SK-N-SH treated with all-trans-retinoic acid at 6 μM for 48 hours (cell line): ENCODE measurements at regions not wholly inside any gene's neighbourhood (a gene's known extent, or its start where the extent isn't known, plus 50 kb on each side); places are given as distances from the start of the nearest gene placed in this dataset.

Experiments
- ATAC-seq: fragments of 200-7000 bp; cut with Tn5 transposase; 3 replicates; pipeline ENCODE4 v1.9.1; 2020; ENCODE audit warnings: mild to moderate bottlenecking, moderate library complexity
- ARNTL ChIP-seq: fragments of 450-650 bp; formaldehyde crosslinking; IDR thresholded peaks from 2 replicates; pipeline ENCODE4 v1.5.0; 2020; ENCODE audit warnings: low read depth, mild to moderate bottlenecking, moderate library complexity, borderline replicate concordance
- BACH2 ChIP-seq: fragments of 250-450 bp; sonication (Bioruptor Pico); IDR thresholded peaks from 2 replicates; pipeline ENCODE4 v1.9.0; 2021; ENCODE audit warnings: mild to moderate bottlenecking, borderline replicate concordance
- CREB5 ChIP-seq: fragments of 250-450 bp; sonication (Bioruptor Pico); IDR thresholded peaks from 2 replicates; pipeline ENCODE4 v1.5.1; 2020; ENCODE audit warnings: low read depth, mild to moderate bottlenecking, moderate library complexity
- CSDC2 ChIP-seq: fragments of 250-450 bp; sonication (Bioruptor Pico); IDR thresholded peaks from 2 replicates; pipeline ENCODE4 v1.5.0; 2020; ENCODE audit warnings: mild to moderate bottlenecking, moderate library complexity
- ISL1 ChIP-seq: fragments of 250-450 bp; sonication (Bioruptor Pico); IDR thresholded peaks from 2 replicates; pipeline ENCODE4 v2.1.2; 2022; ENCODE audit warnings: mild to moderate bottlenecking, moderate library complexity
- OSR1 ChIP-seq: fragments of 250-450 bp; sonication (Bioruptor Pico); IDR thresholded peaks from 2 replicates; pipeline ENCODE4 v1.8.0; 2022; ENCODE audit warnings: moderate library complexity, mild to moderate bottlenecking, inconsistent platforms
- PATZ1 ChIP-seq: fragments of 250-450 bp; sonication (Bioruptor Pico); IDR thresholded peaks from 2 replicates; pipeline ENCODE4 v1.8.0; 2020; ENCODE audit warnings: mild to moderate bottlenecking, moderate library complexity, borderline replicate concordance
- PPARA ChIP-seq: fragments of 250-450 bp; sonication (Bioruptor Pico); IDR thresholded peaks from 2 replicates; pipeline ENCODE4 v1.5.0; 2020; ENCODE audit warnings: mild to moderate bottlenecking, borderline replicate concordance
- RARB ChIP-seq: fragments of 250-450 bp; sonication (Bioruptor Pico); IDR thresholded peaks from 2 replicates; pipeline ENCODE4 v1.8.0; 2021; ENCODE audit warnings: mild to moderate bottlenecking, moderate library complexity
- SNAI2 ChIP-seq: fragments of 250-450 bp; sonication (Bioruptor Pico); IDR thresholded peaks from 2 replicates; pipeline ENCODE4 v1.5.0; 2020; ENCODE audit warnings: mild to moderate bottlenecking, moderate library complexity
- TOX ChIP-seq: fragments of 250-450 bp; sonication (Bioruptor Pico); IDR thresholded peaks from 2 replicates; pipeline ENCODE4 v1.8.0; 2021; ENCODE audit warnings: mild to moderate bottlenecking, moderate library complexity, borderline replicate concordance
- TSHZ2 ChIP-seq: fragments of 250-450 bp; sonication (Bioruptor Pico); IDR thresholded peaks from 2 replicates; pipeline ENCODE4 v1.5.0; 2020; ENCODE audit warnings: mild to moderate bottlenecking, moderate library complexity
- ZFP3 ChIP-seq: fragments of 250-450 bp; sonication (Bioruptor Pico); IDR thresholded peaks from 2 replicates; pipeline ENCODE4 v1.5.0; 2020; ENCODE audit warnings: mild to moderate bottlenecking, moderate library complexity
- ZFP30 ChIP-seq: fragments of 450-650 bp; formaldehyde crosslinking; IDR thresholded peaks from 2 replicates; pipeline ENCODE4 v1.5.0; 2022; ENCODE audit warnings: mild to moderate bottlenecking, moderate library complexity
- ZNF8 ChIP-seq: fragments of 450-650 bp; formaldehyde crosslinking; IDR thresholded peaks from 2 replicates; pipeline ENCODE4 v1.5.0; 2020; ENCODE audit warnings: mild to moderate bottlenecking, moderate library complexity

DNA sequence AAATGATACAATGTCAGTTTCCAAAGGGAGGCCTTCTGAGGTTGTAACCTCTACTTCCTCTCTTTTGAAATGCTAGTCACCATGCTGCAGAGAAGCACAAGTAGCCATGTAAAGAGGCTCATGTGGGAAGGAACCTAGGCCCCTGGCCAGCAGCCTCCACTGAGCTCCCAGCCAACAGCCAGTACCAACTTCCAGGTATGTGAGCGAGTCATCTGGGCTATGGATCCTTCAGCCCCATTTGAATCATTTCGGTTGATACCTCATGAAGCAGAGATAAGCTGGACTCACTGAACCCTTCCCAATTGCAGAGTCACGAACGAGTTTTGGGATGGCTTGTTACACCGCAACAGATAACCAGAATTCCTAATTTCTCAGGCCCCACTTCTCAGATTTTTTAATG lies 187.0 kb upstream of the LDB2 start:
- TF ChIP-seq CREB5 (no peak), ZFP3 (CRISPR knock-in tag) (no peak), TOX (CRISPR knock-in tag) (no peak), ARNTL (CRISPR knock-in tag) (no peak), TSHZ2 (CRISPR knock-in tag) (no peak), OSR1 (CRISPR knock-in tag) (no peak), ZFP30 (no peak), RARB (CRISPR knock-in tag) (no peak), ISL1 (CRISPR knock-in tag) (no peak)
- no peak for ATAC-seq

DNA sequence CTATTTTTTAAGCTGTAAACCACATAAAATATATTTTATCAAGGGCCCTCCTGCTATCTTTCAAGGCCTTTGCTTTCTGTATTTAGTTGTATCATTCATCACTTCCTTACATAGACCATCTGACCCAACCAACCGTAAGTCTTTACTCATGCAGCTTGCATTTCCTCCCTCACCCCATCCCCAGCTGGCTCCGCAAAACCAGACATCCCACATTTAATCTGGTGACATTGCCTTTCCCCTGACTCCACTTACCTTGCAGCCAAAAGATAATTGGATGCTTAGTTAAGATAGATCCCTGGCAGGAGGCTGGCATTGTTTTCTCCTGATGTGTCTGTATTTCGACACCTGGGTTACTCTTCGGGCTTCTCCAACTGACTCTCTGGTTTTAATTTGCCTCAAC lies 183.7 kb upstream of the LDB2 start:
- no peak for TF ChIP-seq ZNF8
- TF ChIP-seq TSHZ2 (CRISPR knock-in tag): no peak
- no peak for ATAC-seq

DNA sequence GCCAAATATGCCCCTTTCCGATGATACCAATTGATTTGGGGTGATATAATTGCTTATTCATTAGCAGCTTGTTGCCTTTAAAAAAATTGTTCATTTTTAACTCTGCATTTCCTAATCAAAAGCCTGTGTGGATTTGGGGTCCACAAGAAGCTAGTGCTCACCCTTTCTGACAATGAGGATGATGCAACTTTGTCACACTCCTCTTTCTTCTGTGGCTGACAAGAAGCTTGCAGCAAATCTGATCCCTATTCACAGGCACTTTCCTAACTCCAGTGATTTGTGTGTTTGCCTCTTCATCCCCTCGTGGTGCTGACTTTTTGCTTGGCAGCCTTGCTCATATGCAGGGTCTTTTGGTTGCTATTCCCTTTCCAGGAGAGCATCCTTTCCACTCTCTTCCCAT lies 182.7 kb upstream of the LDB2 start:
- no peak for TF ChIP-seq PPARA (CRISPR knock-in tag)
- no peak for TF ChIP-seq RARB (CRISPR knock-in tag)
- no peak for TF ChIP-seq CSDC2 (CRISPR knock-in tag)
- ATAC-seq: no peak

- TF ChIP-seq ZFP30 (no peak), TOX (CRISPR knock-in tag) (no peak), BACH2 (CRISPR knock-in tag) (no peak), RARB (CRISPR knock-in tag) (no peak), TSHZ2 (CRISPR knock-in tag) (no peak), OSR1 (CRISPR knock-in tag) (no peak), SNAI2 (CRISPR knock-in tag) (no peak), PATZ1 (CRISPR knock-in tag) (no peak)
- TF ChIP-seq, all 23 proteins: peak for 0
- ATAC-seq: no peak
These were observed 178.7 kb upstream of the LDB2 start for GRCh38 chr4:17077105-17077504.
